ENCODE measurements at regions not wholly inside any gene's neighbourhood (a gene's known extent, or its start where the extent isn't known, plus 50 kb on each side); places are given as distances from the start of the nearest gene placed in this dataset.
A peak's percentile ranks its signal among the peaks of the same experiment; 100 is the strongest.
"Not testable (repeated sequence)": the region's sequence is repeated elsewhere in the genome, so short reads cannot be mapped to it uniquely, and the experiment has no call there.

DNA sequence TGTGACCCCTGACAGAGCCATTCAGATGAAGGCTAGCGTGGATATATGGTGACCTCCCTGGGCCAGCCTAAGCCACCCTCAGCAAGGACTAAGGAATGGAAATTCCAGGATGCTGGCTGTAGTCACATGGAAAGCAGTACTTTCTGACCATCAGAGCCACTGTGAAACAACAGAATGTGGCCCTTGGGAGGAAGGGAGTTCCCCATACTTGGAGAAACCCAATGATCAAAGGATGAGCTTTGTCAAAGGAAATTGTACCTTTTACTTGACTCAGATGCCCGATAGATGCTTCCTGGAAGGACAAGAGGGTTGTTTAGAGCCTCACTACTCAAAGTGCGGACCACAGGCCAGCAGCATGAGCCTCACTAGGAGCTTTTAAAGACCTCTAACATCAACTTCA is 484.5 kb upstream of the PROK2 start:
- DNase-seq, result no peak

DNA sequence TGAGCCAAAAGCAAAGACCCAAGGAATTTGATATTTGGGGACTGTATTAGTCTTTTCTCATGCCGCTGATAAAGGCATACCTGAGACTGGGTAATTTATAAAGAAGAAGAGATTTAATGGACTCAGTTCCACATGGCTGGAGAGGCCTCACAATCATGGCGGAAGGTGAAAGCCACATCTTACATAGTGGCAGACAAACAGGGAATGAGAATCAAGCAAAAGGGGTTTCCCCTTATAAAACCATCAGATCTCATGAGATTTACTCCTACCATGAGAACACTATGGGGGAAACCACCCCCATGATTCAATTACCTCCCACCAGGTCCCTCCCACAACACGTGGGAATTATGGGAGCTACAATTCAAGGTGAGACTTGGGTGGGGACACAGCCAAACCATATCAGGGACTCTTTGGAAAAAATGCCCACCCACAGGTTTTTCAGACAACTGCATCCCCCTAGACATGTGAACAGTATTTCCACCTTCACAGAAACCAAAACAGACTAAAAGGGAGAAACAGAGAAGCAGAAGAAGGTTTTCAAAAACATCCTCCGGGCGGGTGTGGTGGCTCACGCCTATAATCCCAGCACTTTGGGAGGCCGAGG is 482.1 kb upstream of the PROK2 start:
- not testable (repeated sequence) for DNase-seq

DNA sequence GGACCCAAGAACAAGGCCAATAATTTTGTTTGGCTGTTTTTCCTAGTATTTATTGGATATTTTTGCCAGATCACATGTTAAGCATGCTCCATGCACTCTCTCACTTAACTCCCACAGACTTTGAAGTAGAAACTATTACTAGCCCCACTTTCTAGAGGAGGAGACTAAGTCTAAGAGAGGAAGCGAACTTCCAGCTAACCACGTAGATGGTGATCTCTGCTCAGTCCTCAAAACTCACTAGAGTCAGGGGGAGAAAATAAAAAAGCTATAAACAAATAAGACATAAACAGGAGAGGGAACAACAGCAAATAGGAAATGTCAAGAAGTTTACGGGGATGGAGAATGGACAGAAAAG is 481.0 kb upstream of the PROK2 start:
- no peak for DNase-seq

DNA sequence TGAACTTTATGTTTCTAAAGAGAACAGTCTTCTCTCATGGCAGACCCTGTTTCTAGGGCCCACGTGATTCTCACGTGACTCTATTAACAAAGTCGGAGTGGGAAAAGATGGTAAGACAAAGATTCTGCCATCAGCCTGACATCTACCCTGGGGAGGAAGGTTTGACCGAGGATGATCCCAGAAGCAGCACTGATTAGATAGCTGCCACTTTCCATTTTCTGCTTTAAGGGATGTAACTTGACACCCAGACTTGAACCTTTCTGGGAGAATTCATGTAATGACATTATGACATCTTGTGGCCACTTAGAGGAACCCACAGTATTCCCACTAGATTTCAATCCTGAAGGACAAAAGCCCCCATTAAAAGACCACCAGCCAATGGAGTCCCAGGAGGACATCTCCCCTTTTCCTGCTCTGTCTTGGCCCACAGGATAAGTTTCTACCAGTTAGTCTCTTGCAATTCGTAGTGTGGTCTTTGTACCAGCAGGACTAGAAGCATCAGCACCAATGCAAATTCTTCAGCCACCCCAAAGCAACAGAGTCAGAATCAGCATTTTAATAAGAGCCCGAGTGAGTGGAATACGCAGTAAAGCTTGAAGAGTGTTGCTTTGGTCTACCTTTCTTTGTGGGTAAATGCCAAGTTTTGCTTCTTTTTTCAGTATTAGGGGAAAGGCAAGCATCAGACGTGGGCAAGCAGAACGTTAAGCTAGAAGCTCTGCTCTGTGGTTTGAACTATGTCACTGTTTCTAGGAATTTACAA is 480.5 kb upstream of the PROK2 start:
- DNase-seq, result no peak

GRCh38 chr3:72263223-72263990 is 478.5 kb upstream of the PROK2 start:
- no peak for DNase-seq

DNA sequence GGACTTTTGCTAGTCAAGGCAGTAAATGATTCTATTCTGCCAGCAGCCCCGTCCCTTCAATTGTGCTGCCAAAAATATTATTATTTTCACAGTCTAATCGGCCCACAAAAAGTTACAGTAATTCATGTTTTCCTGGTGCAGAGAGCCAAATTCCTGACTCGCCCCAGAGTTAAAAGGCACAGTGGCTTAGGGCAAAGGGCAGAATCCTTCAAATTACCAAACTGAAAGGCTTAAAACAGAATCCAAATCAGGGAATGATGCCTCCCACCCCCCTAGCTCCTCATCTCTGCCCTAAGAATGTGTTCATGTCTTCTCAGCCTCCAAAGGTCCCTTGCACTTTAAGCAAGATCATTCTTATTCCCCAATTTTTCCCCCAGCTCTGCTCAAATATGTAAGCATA is 477.8 kb upstream of the PROK2 start:
- DNase-seq, result no peak

- DNase-seq, result no peak
Measured at GRCh38 chr3:72261566-72262564, 476.9 kb upstream of the PROK2 start.

DNA sequence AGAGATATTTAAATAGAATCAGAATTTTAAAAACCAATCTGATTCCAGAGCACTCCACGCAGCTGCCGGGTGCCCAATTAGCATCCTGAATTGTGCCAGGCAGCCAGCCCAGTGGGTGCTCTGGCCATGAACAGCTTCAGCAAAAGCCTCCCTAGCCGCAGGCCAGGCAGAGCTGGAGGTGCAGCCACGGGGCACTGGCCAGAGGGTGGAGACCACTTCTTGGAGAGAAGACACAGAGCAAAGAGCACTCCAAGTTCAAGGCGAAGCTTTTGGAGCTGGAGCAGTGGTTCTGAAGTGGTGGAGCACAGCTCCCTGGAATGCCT is 475.6 kb upstream of the PROK2 start:
- no peak for DNase-seq

GRCh38 chr3:72259755-72260587 is 475.0 kb upstream of the PROK2 start:
- no peak for DNase-seq

DNA sequence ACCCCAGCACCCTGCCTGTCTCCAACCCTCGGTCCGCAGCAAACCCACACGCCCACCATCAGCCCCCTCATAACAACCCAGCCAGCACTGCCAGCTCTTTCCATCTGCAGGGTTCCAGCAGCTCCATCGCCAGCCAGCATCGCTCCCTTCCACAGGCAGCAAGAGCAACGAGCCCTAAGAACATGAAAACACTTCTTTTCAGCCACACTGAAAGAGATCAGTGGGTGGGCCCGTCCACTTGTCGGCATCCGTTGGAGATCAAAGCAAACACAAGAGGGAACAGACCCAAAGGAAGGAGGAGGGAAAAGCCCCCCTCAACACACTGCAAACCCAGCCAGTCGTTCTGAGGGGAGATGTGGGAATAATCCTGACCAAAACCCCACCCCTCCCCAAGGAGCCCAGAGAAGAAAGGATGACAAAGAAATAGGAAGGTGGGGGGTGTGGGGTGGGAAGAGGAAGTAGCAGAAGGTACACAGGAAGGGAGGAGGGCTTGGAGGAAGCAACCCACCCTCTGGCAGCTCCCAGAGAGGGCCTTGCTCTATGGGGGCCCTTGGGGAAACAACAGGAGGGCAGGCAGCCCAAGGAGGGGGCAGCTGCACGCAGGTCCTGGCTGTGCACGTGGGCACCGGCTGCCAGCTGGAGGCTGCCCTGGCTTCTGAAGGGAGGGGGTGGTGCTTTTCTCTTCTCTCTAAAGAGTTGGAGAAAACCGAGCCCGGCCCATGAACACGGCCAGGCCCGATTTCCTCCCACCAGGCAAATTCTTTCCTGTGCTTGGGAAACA is 473.6 kb upstream of the PROK2 start:
- peak; percentile 44 for DNase-seq

- DNase-seq, result no peak
Measured at GRCh38 chr3:72257738-72258137, 472.8 kb upstream of the PROK2 start.

DNA sequence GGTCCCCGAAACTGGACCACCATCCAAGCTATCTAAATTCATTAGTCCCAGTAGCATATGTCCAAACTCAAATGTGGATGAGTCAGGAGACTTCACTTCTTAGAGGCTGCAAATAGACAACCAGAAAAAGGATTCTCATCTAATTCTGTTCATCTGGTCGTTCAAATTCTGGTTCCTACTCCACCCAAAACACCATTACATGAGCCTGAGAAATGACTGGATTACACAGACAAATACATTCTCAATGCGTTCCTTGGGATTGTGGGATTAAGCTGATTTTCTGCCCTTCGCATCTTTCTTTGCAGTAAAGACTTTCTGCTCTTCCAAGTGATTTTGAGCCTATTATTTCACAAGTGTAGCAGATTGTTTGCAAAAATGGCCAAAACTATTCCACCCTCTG is 472.3 kb upstream of the PROK2 start:
- DNase-seq, result no peak

DNA sequence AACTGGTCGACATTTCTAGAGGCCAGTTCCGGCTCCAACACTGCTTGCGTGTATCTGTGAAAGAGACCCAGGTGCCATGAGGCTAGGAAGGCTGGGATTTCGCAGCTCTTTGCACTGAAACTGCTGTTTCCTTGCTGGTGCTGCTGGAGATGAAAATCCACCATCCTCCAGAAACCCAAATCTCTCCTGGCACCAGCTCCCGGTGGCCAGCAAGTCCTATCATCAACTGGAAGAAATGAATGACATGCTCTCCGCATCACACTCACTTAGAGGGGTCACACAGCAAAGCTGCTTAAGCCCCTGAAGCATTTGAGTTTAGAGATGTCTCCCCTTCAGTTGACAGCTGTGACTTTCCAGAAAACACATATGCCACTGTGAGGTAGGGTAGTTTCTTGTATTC is 471.8 kb upstream of the PROK2 start:
- no peak for DNase-seq

DNA sequence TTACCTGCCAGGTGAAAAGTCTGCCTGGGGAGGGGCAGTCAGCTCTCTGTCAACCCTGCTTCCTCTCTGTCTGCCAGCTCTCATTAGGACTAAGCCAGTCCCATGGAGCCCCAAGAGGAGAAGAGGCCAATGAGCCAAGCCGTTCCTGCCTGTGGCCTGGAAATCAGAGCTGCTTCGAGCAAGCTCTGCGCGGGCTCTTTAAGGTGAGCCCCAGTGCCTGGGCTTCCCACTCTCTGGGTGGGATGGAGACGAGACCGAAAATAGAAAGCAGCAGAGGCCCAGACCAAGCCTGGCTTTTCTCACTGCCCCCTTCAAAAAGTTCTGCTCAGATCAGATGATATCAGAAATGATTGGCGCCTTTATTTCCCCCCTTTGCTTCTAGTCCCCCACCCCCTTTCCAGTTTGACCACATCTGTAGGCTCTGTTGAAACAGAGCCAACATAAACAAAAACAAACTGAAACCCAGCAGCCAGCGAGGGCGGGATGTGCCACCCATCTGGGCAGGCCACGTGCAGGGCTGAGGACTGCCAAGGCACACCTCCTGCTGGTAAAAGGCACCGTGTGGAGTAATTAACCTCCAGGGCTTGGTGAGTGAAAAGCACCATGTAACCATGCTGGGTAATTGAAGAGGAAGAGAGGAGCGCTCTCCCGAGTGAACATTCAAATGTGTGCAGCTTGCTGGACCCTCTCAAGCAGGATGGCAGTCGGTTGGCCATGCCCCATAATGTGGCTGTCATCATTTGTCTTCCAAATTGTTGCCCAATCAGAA is 471.0 kb upstream of the PROK2 start:
- peak; percentile 55 for DNase-seq

DNA sequence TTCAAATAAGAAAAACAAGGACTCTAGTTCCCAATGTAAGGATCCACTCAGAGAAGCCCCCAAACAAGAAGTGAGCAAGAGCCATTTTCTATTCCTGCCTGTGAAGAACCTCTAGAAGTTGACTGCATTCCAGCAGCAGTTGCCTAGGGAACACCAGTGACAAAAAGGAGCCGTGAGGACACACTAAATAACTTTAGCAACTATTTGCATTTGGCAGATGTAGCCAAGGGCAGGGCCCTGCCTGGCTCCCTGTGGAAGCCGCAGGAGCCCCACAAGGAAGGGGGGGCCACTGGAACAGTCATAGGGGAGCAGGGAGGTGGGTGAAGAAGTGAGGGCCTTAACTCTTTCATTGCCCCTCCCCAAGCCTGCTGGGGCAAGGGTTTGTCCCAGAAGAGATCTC is 470.2 kb upstream of the PROK2 start:
- DNase-seq, result no peak

DNA sequence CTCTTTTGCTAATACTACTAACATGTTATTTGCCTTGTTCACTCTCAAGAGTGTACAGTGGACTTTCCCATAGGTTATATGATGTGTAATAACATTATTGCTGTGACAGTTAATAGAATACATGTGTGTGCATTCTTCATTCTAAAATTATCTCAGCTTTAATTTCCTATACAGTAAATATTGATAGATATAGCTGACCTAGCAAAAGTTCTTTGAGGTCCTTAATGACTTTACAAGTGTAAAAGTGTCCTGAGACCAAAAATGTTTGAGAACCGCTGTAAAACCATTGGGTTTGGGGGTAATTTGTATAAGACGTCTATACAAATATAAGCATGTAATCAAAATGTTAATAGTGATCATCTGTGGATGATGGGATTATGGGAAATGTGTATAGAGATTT is 469.5 kb upstream of the PROK2 start:
- no peak for DNase-seq

- no peak for DNase-seq
Measured at GRCh38 chr3:72250725-72251124, 465.8 kb upstream of the PROK2 start.

DNA sequence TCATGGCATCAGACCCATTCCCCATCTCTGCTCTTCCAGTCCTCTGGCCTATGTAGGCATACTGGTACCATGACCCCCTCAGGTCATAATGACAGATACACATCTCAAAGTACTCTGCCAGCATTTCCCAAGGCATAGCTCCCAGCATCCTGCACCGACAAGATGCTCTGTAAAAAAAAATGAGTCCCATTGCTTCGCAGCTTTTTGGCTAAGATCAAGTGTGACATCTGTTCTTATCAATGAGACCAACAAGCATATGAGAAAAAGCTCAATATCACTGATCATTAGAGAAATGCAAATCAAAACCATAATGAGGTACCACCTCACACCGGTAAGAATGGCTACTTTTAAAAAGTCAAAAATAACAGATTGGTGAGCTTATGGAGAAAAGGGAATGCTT is 463.9 kb upstream of the PROK2 start:
- DNase-seq, result no peak

- DNase-seq, result no peak
Measured at GRCh38 chr3:72248389-72248761, 463.4 kb upstream of the PROK2 start.

- no peak for DNase-seq
Measured at GRCh38 chr3:72247645-72248388, 462.9 kb upstream of the PROK2 start.
